WTC11 (cell line): ENCODE measurements at regions not wholly inside any gene's neighbourhood (a gene's known extent, or its start where the extent isn't known, plus 50 kb on each side); places are given as distances from the start of the nearest gene placed in this dataset.
A peak's percentile ranks its signal among the peaks of the same experiment; 100 is the strongest.

Experiments
- ATAC-seq: fragments of 200-7000 bp; cut with Tn5 transposase; 2 replicates; pipeline ENCODE4 v1.10.0; 2021; ENCODE audit warnings: mild to moderate bottlenecking, moderate library complexity
- CTCF ChIA-PET: fragments of 300-600 bp; sonication (Branson Sonifier 250); formaldehyde crosslinking; loops from one replicate; lab custom pipeline; 2021; ENCODE audit warnings: antibody characterized with exemption; lab: Charles Lee
- POLR2A ChIA-PET: fragments of 350-600 bp; sonication (Branson Sonifier 250); formaldehyde crosslinking; loops from one replicate; lab custom pipeline; 2021; ENCODE audit warnings: antibody characterized with exemption; lab: Charles Lee
- DNase-seq: peaks from one replicate; pipeline ENCODE4 v3.0.0; 2021; ENCODE audit warnings: low spot score
- H3K27ac Mint-ChIP-seq: 2 replicates; pipeline ENCODE4 v1.8.0; 2021; ENCODE audit warnings: mixed read lengths
- H3K27me3 Mint-ChIP-seq: 2 replicates; pipeline ENCODE4 v1.8.0; 2021; ENCODE audit warnings: low read depth, mild to moderate bottlenecking, moderate library complexity, mixed read lengths
- H3K36me3 Mint-ChIP-seq: 2 replicates; pipeline ENCODE4 v1.8.0; 2021; ENCODE audit warnings: mixed read lengths
- H3K4me1 Mint-ChIP-seq: 2 replicates; pipeline ENCODE4 v1.8.0; 2022; ENCODE audit warnings: mixed read lengths
- H3K4me3 Mint-ChIP-seq: 2 replicates; pipeline ENCODE4 v1.8.0; 2021; ENCODE audit warnings: mild to moderate bottlenecking, moderate library complexity, mixed read lengths
- H3K9me3 Mint-ChIP-seq: 2 replicates; pipeline ENCODE4 v1.8.0; 2021; ENCODE audit warnings: mixed read lengths
- GTF2I ChIP-seq: fragments of 250-450 bp; sonication (Bioruptor Pico); conservative IDR thresholded peaks from 2 replicates; pipeline ENCODE4 v1.4.0; 2021; ENCODE audit warnings: mild to moderate bottlenecking
- JAZF1 ChIP-seq: fragments of 250-450 bp; sonication (Bioruptor Pico); IDR thresholded peaks from 2 replicates; pipeline ENCODE4 v1.9.0; 2021; ENCODE audit warnings: moderate library complexity, mild to moderate bottlenecking, inconsistent platforms
- KAT7 ChIP-seq: sonication (generic); formaldehyde crosslinking; IDR thresholded peaks from 2 replicates; pipeline ENCODE4 v1.8.1; 2023; ENCODE audit warnings: missing genetic modification reagents, mild to moderate bottlenecking, borderline replicate concordance
- NR2C2 ChIP-seq: sonication (generic); formaldehyde crosslinking; IDR thresholded peaks from 2 replicates; pipeline ENCODE4 v1.8.0; 2022; ENCODE audit warnings: mild to moderate bottlenecking, missing genetic modification reagents
- SMAD4 ChIP-seq: sonication (generic); formaldehyde crosslinking; IDR thresholded peaks from 2 replicates; pipeline ENCODE4 v1.8.0; 2022; ENCODE audit warnings: mild to moderate bottlenecking, missing genetic modification reagents
- SP1 ChIP-seq: sonication (generic); formaldehyde crosslinking; conservative IDR thresholded peaks from 2 replicates; pipeline ENCODE4 v1.8.1; 2022; ENCODE audit warnings: missing genetic modification reagents
- ZNF317 ChIP-seq: sonication (generic); formaldehyde crosslinking; IDR thresholded peaks from 2 replicates; pipeline ENCODE4 v1.8.1; 2023; ENCODE audit warnings: low read depth, mild to moderate bottlenecking, moderate library complexity, missing genetic modification reagents, borderline replicate concordance
- ZNF671 ChIP-seq: fragments of 250-450 bp; sonication (Bioruptor Pico); IDR thresholded peaks from 2 replicates; pipeline ENCODE4 v1.8.0; 2021; ENCODE audit warnings: mild to moderate bottlenecking
- TF ChIP-seq, protein P1 (sequence below): fragments of 200-600 bp; IDR thresholded peaks from 2 replicates; pipeline ENCODE4 v1.8.0; 2022; ENCODE audit warnings: antibody characterized with exemption
- TF ChIP-seq, protein P2 (sequence below): fragments of 250-450 bp; sonication (Bioruptor Pico); IDR thresholded peaks from 2 replicates; pipeline ENCODE4 v2.1.2; 2022; ENCODE audit warnings: mild to moderate bottlenecking, moderate library complexity
- TF ChIP-seq, protein P3 (sequence below): fragments of 250-450 bp; sonication (Bioruptor Pico); IDR thresholded peaks from 2 replicates; pipeline ENCODE4 v1.9.0; 2021; ENCODE audit warnings: mild to moderate bottlenecking, borderline replicate concordance
- TF ChIP-seq, protein P4 (sequence below): sonication (generic); formaldehyde crosslinking; IDR thresholded peaks from 2 replicates; pipeline ENCODE4 v1.8.1; 2023; ENCODE audit warnings: mild to moderate bottlenecking, missing genetic modification reagents, borderline replicate concordance
- TF ChIP-seq, protein P5 (sequence below): sonication (generic); formaldehyde crosslinking; IDR thresholded peaks from 2 replicates; pipeline ENCODE4 v1.8.0; 2022; ENCODE audit warnings: mild to moderate bottlenecking, missing genetic modification reagents
- TF ChIP-seq, protein P6 (sequence below): fragments of 250-450 bp; sonication (Bioruptor Pico); IDR thresholded peaks from 2 replicates; pipeline ENCODE4 v1.9.0; 2021; ENCODE audit warnings: moderate library complexity, mild to moderate bottlenecking, inconsistent platforms, borderline replicate concordance
- TF ChIP-seq, protein P7 (sequence below): sonication (generic); formaldehyde crosslinking; IDR thresholded peaks from 2 replicates; pipeline ENCODE4 v1.8.1; 2022; ENCODE audit warnings: missing genetic modification reagents, borderline replicate concordance
- TF ChIP-seq, protein P8 (sequence below): sonication (generic); formaldehyde crosslinking; IDR thresholded peaks from 2 replicates; pipeline ENCODE4 v1.8.0; 2022; ENCODE audit warnings: mild to moderate bottlenecking, missing genetic modification reagents

DNA sequence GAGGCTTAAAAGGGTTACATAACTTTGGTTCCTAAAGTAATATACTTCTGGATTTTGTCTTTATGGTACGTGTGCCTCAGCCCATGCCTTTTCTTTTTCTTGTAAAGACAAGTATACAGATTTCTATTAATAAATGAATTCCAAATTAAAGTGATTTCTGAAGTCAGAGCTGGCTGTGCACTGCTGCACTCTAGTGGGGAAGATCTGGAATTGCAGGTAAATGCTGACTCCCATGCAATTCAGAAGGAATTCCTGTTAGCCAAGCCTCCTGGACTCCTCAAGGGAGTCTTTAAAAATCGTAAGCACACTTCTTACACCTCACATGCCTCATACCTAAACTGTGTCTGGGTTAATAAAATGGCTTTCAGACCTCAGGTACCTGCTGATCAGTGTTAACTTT is 118.4 kb upstream of the SLC7A1 start:
- TF ChIP-seq, protein P1, sequence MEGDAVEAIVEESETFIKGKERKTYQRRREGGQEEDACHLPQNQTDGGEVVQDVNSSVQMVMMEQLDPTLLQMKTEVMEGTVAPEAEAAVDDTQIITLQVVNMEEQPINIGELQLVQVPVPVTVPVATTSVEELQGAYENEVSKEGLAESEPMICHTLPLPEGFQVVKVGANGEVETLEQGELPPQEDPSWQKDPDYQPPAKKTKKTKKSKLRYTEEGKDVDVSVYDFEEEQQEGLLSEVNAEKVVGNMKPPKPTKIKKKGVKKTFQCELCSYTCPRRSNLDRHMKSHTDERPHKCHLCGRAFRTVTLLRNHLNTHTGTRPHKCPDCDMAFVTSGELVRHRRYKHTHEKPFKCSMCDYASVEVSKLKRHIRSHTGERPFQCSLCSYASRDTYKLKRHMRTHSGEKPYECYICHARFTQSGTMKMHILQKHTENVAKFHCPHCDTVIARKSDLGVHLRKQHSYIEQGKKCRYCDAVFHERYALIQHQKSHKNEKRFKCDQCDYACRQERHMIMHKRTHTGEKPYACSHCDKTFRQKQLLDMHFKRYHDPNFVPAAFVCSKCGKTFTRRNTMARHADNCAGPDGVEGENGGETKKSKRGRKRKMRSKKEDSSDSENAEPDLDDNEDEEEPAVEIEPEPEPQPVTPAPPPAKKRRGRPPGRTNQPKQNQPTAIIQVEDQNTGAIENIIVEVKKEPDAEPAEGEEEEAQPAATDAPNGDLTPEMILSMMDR: peak; percentile 81
- TF ChIP-seq SMAD4 (CRISPR knock-in tag) (no peak), KAT7 (CRISPR knock-in tag) (no peak), NR2C2 (CRISPR knock-in tag) (no peak)
- TF ChIP-seq, protein P2, sequence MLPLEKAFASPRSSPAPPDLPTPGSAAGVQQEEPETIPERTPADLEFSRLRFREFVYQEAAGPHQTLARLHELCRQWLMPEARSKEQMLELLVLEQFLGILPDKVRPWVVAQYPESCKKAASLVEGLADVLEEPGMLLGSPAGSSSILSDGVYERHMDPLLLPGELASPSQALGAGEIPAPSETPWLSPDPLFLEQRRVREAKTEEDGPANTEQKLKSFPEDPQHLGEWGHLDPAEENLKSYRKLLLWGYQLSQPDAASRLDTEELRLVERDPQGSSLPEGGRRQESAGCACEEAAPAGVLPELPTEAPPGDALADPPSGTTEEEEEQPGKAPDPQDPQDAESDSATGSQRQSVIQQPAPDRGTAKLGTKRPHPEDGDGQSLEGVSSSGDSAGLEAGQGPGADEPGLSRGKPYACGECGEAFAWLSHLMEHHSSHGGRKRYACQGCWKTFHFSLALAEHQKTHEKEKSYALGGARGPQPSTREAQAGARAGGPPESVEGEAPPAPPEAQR (CRISPR knock-in tag): no peak
- TF ChIP-seq, all 79 proteins: peak for 1
- POLR2A ChIA-PET: interaction anchor here (0.6 kb wide), 1 partner anchor 230 kb away, joined by 3 read pairs; no protein-coding TSS in a partner anchor
- Mint-ChIP-seq H3K4me3 (no peak overlapping the region), H3K27ac (no peak overlapping the region), H3K9me3 (no peaks in the 10 kb centered on the region), H3K27me3 (no peaks in the 10 kb centered on the region), H3K4me1 (peaks cover 6% of the 10 kb centered on the region), H3K36me3 (no peaks in the 10 kb centered on the region)
- DNase-seq: no peak
- ATAC-seq: peak; percentile 67
- CTCF ChIA-PET: interaction anchor here (0.8 to 1.2 kb wide), 23 partner anchors 8 to 401 kb away, joined by 3 to 20 read pairs (median 4); partner anchors contain the start of gene UBL3

DNA sequence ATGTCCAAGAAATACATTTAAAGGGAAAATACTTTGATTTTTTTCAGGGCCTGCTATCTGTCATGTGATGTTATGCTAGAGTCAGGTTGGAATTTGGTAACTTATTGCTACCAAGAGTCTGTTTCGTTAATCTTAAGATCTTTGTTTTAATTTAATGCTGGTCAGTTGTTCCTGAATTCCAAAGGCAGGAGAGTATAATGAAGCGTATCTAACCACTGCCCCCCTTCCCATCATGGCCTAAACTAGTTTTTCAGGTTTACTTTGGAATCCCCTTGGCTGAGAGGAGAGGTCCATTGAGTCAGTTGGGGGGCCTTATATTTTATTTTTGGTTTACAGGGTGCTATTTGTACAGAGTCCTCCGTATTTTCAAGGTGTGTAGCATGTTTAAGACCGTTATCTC is 116.3 kb upstream of the SLC7A1 start:
- Mint-ChIP-seq H3K4me3 (no peak overlapping the region), H3K36me3 (no peaks in the 10 kb centered on the region), H3K27ac (no peak overlapping the region), H3K27me3 (no peaks in the 10 kb centered on the region), H3K4me1 (peaks cover 6% of the 10 kb centered on the region), H3K9me3 (no peaks in the 10 kb centered on the region; the same call in 1 of the 2 replicates)
- CTCF ChIA-PET: interaction anchor here (1.8 kb wide), 1 partner anchor 203 kb away, joined by 6 read pairs; no protein-coding TSS in a partner anchor
- POLR2A ChIA-PET: no interaction called here
- DNase-seq (no peak), ATAC-seq (no peak)
- TF ChIP-seq, protein P3, sequence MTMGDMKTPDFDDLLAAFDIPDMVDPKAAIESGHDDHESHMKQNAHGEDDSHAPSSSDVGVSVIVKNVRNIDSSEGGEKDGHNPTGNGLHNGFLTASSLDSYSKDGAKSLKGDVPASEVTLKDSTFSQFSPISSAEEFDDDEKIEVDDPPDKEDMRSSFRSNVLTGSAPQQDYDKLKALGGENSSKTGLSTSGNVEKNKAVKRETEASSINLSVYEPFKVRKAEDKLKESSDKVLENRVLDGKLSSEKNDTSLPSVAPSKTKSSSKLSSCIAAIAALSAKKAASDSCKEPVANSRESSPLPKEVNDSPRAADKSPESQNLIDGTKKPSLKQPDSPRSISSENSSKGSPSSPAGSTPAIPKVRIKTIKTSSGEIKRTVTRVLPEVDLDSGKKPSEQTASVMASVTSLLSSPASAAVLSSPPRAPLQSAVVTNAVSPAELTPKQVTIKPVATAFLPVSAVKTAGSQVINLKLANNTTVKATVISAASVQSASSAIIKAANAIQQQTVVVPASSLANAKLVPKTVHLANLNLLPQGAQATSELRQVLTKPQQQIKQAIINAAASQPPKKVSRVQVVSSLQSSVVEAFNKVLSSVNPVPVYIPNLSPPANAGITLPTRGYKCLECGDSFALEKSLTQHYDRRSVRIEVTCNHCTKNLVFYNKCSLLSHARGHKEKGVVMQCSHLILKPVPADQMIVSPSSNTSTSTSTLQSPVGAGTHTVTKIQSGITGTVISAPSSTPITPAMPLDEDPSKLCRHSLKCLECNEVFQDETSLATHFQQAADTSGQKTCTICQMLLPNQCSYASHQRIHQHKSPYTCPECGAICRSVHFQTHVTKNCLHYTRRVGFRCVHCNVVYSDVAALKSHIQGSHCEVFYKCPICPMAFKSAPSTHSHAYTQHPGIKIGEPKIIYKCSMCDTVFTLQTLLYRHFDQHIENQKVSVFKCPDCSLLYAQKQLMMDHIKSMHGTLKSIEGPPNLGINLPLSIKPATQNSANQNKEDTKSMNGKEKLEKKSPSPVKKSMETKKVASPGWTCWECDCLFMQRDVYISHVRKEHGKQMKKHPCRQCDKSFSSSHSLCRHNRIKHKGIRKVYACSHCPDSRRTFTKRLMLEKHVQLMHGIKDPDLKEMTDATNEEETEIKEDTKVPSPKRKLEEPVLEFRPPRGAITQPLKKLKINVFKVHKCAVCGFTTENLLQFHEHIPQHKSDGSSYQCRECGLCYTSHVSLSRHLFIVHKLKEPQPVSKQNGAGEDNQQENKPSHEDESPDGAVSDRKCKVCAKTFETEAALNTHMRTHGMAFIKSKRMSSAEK (CRISPR knock-in tag): no peak
- TF ChIP-seq, protein P4, sequence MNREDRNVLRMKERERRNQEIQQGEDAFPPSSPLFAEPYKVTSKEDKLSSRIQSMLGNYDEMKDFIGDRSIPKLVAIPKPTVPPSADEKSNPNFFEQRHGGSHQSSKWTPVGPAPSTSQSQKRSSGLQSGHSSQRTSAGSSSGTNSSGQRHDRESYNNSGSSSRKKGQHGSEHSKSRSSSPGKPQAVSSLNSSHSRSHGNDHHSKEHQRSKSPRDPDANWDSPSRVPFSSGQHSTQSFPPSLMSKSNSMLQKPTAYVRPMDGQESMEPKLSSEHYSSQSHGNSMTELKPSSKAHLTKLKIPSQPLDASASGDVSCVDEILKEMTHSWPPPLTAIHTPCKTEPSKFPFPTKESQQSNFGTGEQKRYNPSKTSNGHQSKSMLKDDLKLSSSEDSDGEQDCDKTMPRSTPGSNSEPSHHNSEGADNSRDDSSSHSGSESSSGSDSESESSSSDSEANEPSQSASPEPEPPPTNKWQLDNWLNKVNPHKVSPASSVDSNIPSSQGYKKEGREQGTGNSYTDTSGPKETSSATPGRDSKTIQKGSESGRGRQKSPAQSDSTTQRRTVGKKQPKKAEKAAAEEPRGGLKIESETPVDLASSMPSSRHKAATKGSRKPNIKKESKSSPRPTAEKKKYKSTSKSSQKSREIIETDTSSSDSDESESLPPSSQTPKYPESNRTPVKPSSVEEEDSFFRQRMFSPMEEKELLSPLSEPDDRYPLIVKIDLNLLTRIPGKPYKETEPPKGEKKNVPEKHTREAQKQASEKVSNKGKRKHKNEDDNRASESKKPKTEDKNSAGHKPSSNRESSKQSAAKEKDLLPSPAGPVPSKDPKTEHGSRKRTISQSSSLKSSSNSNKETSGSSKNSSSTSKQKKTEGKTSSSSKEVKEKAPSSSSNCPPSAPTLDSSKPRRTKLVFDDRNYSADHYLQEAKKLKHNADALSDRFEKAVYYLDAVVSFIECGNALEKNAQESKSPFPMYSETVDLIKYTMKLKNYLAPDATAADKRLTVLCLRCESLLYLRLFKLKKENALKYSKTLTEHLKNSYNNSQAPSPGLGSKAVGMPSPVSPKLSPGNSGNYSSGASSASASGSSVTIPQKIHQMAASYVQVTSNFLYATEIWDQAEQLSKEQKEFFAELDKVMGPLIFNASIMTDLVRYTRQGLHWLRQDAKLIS (CRISPR knock-in tag): no peak
- TF ChIP-seq SMAD4 (CRISPR knock-in tag) (no peak), ZNF317 (CRISPR knock-in tag) (no peak), GTF2I (CRISPR knock-in tag) (no peak), ZNF671 (no peak), SP1 (no peak), JAZF1 (CRISPR knock-in tag) (no peak)
- TF ChIP-seq, protein P5, sequence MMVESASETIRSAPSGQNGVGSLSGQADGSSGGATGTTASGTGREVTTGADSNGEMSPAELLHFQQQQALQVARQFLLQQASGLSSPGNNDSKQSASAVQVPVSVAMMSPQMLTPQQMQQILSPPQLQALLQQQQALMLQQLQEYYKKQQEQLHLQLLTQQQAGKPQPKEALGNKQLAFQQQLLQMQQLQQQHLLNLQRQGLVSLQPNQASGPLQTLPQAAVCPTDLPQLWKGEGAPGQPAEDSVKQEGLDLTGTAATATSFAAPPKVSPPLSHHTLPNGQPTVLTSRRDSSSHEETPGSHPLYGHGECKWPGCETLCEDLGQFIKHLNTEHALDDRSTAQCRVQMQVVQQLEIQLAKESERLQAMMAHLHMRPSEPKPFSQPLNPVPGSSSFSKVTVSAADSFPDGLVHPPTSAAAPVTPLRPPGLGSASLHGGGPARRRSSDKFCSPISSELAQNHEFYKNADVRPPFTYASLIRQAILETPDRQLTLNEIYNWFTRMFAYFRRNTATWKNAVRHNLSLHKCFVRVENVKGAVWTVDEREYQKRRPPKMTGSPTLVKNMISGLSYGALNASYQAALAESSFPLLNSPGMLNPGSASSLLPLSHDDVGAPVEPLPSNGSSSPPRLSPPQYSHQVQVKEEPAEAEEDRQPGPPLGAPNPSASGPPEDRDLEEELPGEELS: no peak
- TF ChIP-seq, protein P6, sequence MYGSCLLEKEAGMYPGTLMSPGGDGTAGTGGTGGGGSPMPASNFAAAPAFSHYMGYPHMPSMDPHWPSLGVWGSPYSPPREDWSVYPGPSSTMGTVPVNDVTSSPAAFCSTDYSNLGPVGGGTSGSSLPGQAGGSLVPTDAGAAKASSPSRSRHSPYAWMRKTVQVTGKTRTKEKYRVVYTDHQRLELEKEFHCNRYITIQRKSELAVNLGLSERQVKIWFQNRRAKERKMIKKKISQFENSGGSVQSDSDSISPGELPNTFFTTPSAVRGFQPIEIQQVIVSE: no peak
- TF ChIP-seq, protein P7, sequence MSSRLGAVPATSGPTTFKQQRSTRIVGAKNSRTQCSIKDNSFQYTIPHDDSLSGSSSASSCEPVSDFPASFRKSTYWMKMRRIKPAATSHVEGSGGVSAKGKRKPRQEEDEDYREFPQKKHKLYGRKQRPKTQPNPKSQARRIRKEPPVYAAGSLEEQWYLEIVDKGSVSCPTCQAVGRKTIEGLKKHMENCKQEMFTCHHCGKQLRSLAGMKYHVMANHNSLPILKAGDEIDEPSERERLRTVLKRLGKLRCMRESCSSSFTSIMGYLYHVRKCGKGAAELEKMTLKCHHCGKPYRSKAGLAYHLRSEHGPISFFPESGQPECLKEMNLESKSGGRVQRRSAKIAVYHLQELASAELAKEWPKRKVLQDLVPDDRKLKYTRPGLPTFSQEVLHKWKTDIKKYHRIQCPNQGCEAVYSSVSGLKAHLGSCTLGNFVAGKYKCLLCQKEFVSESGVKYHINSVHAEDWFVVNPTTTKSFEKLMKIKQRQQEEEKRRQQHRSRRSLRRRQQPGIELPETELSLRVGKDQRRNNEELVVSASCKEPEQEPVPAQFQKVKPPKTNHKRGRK (CRISPR knock-in tag): no peak
- TF ChIP-seq, protein P8, sequence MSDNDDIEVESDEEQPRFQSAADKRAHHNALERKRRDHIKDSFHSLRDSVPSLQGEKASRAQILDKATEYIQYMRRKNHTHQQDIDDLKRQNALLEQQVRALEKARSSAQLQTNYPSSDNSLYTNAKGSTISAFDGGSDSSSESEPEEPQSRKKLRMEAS (CRISPR knock-in tag): no peak
